ENCODE measurements at regions not wholly inside any gene's neighbourhood (a gene's known extent, or its start where the extent isn't known, plus 50 kb on each side); places are given as distances from the start of the nearest gene placed in this dataset.
"Not testable (repeated sequence)": the region's sequence is repeated elsewhere in the genome, so short reads cannot be mapped to it uniquely, and the experiment has no call there.

GRCh38 chr14:71167325-71167950, 260.2 kb downstream of the PCNX1 start:
- H3K4ac ChIP-seq (ENCODE audit: low read depth, low read length); H3K4me1 ChIP-seq (ENCODE audit: control insufficient read depth, insufficient read depth, low read length); H2BK120ac ChIP-seq (ENCODE audit: low read depth, low read length); H3K27me3 ChIP-seq (ENCODE audit: control insufficient read depth, insufficient read depth, low read length); H3K36me3 ChIP-seq (ENCODE audit: control insufficient read depth, insufficient read depth, low read length); dilution Hi-C loops (cut with HindIII; ENCODE audit: low sequenced_read_pairs, unreplicated experiment); H3K14ac ChIP-seq (replicated peaks; ENCODE audit: low read depth, low read length); H4K8ac ChIP-seq (ENCODE audit: low read depth in 2 of 2, low read length in 2 of 2); BruUV-seq (replicated peaks); H2BK20ac ChIP-seq (ENCODE audit: low read depth, low read length); H3K9me1 ChIP-seq (ENCODE audit: insufficient read depth, low read length); H2BK5ac ChIP-seq (ENCODE audit: low read depth, low read length, poor library complexity, severe bottlenecking); H2AK5ac ChIP-seq (ENCODE audit: low read depth, low read length); H4K20me1 ChIP-seq (ENCODE audit: insufficient read depth, low read length); H3K27ac ChIP-seq (ENCODE audit: insufficient read depth, low read length); H3K23ac ChIP-seq (ENCODE audit: low read depth, low read length); H3K56ac ChIP-seq (ENCODE audit: extremely low read depth, insufficient read depth, low read length); ATAC-seq (ENCODE audit: low read depth); H3K79me1 ChIP-seq (ENCODE audit: low read depth in 1 of 2, low read length in 2 of 2); H4K5ac ChIP-seq (ENCODE audit: low read depth, low read length); in situ Hi-C loops (cut with MboI; ENCODE audit: low sequenced_read_pairs); H2AK9ac ChIP-seq (replicated peaks; ENCODE audit: low read depth, low read length, poor library complexity); H2BK15ac ChIP-seq (ENCODE audit: low read depth, low read length); H3K4me3 ChIP-seq (ENCODE audit: insufficient read depth, low read depth, low read length); H2AFZ ChIP-seq (replicated peaks; ENCODE audit: low read length, poor library complexity); H4K91ac ChIP-seq (ENCODE audit: insufficient read depth, low read depth, low read length); H3K4me2 ChIP-seq (ENCODE audit: low read depth, low read length); DNase-seq; H3K9ac ChIP-seq (ENCODE audit: low read depth, low read length); H3K18ac ChIP-seq (ENCODE audit: low read depth, low read length); POLR2A ChIA-PET (ENCODE audit: unreplicated experiment); H3K9me3 ChIP-seq (ENCODE audit: control insufficient read depth, insufficient read depth, low read length): not testable (repeated sequence)
- CTCF ChIA-PET: interaction anchor here (1.2 to 1.5 kb wide), 3 partner anchors 10 to 64 kb away, joined by 3 to 4 read pairs (median 3); no protein-coding TSS in a partner anchor
- 100% methylated on average over 11 of the region's 48 CpGs; no CpG with 5 or more reads in 1 of the 2 experiments for whole genome bisulfite sequencing, 2 experiments (ENCODE audit: extremely low coverage in 2 of 2, insufficient read length in 1 of 2)
- intact Hi-C loops (cut with micrococcal nuclease): loop anchor here (10.0 kb wide), 1 partner anchor 1127 kb away; no protein-coding TSS in a partner anchor

GRCh38 chr14:71168161-71168560, 260.9 kb downstream of the PCNX1 start:
- BruUV-seq (replicated peaks); H3K4me2 ChIP-seq (ENCODE audit: low read depth, low read length); H4K20me1 ChIP-seq (ENCODE audit: insufficient read depth, low read length); H2BK5ac ChIP-seq (ENCODE audit: low read depth, low read length, poor library complexity, severe bottlenecking); H2BK120ac ChIP-seq (ENCODE audit: low read depth, low read length); in situ Hi-C loops (cut with MboI; ENCODE audit: low sequenced_read_pairs); H2BK15ac ChIP-seq (ENCODE audit: low read depth, low read length); H3K23ac ChIP-seq (ENCODE audit: low read depth, low read length); H2AK5ac ChIP-seq (ENCODE audit: low read depth, low read length); CTCF ChIA-PET; dilution Hi-C loops (cut with HindIII; ENCODE audit: low sequenced_read_pairs, unreplicated experiment); DNase-seq; H3K9ac ChIP-seq (ENCODE audit: low read depth, low read length); H3K36me3 ChIP-seq (ENCODE audit: control insufficient read depth, insufficient read depth, low read length); H2AFZ ChIP-seq (replicated peaks; ENCODE audit: low read length, poor library complexity); H2BK20ac ChIP-seq (ENCODE audit: low read depth, low read length); H3K27ac ChIP-seq (ENCODE audit: insufficient read depth, low read length); H3K79me1 ChIP-seq (ENCODE audit: low read depth in 1 of 2, low read length in 2 of 2); H3K18ac ChIP-seq (ENCODE audit: low read depth, low read length); H3K9me3 ChIP-seq (ENCODE audit: control insufficient read depth, insufficient read depth, low read length); H2AK9ac ChIP-seq (replicated peaks; ENCODE audit: low read depth, low read length, poor library complexity); ATAC-seq (ENCODE audit: low read depth); H4K91ac ChIP-seq (ENCODE audit: insufficient read depth, low read depth, low read length); H3K56ac ChIP-seq (ENCODE audit: extremely low read depth, insufficient read depth, low read length); POLR2A ChIA-PET (ENCODE audit: unreplicated experiment); H3K4ac ChIP-seq (ENCODE audit: low read depth, low read length); H3K4me1 ChIP-seq (ENCODE audit: control insufficient read depth, insufficient read depth, low read length); H4K5ac ChIP-seq (ENCODE audit: low read depth, low read length); H3K9me1 ChIP-seq (ENCODE audit: insufficient read depth, low read length); H4K8ac ChIP-seq (ENCODE audit: low read depth in 2 of 2, low read length in 2 of 2); H3K27me3 ChIP-seq (ENCODE audit: control insufficient read depth, insufficient read depth, low read length); H3K4me3 ChIP-seq (ENCODE audit: insufficient read depth, low read depth, low read length); H3K14ac ChIP-seq (replicated peaks; ENCODE audit: low read depth, low read length): not testable (repeated sequence)
- intact Hi-C loops (cut with micrococcal nuclease): loop anchor here (10.0 kb wide), 1 partner anchor 1127 kb away; no protein-coding TSS in a partner anchor
- WGBS, 2 experiments (ENCODE audit: extremely low coverage in 2 of 2, insufficient read length in 1 of 2): no CpG with 5 or more reads among the region's 14 CpGs
